Duodenal mucosa (tissue), 2 donors: ENCODE measurements at regions not wholly inside any gene's neighbourhood (a gene's known extent, or its start where the extent isn't known, plus 50 kb on each side); places are given as distances from the start of the nearest gene placed in this dataset.

Experiments
- H3K27ac ChIP-seq: one replicate; pipeline ENCODE4 v1.7.0; 2013; ENCODE audit warnings: low read depth, low read length
- H3K27me3 ChIP-seq, 2 donors: one replicate each; pipeline ENCODE4 v1.7.0; 2013; ENCODE audit warnings: low read length in 2 of 2, control low read depth in 1 of 2; ENCODE audit not compliant: insufficient read depth in 2 of 2, control insufficient read depth in 1 of 2
- H3K36me3 ChIP-seq, 2 donors: one replicate each; pipeline ENCODE4 v1.7.0; 2013; ENCODE audit warnings: low read length in 2 of 2, control low read depth in 1 of 2; ENCODE audit not compliant: insufficient read depth in 2 of 2, control insufficient read depth in 1 of 2
- H3K4me1 ChIP-seq, 2 donors: one replicate each; pipeline ENCODE4 v1.7.0; 2013; ENCODE audit warnings: low read length in 2 of 2, control low read depth in 1 of 2; ENCODE audit not compliant: insufficient read depth in 2 of 2, control insufficient read depth in 1 of 2
- H3K4me3 ChIP-seq, 2 donors: one replicate each; pipeline ENCODE4 v1.7.0; 2013; ENCODE audit warnings: low read length in 2 of 2, low read depth in 1 of 2
- H3K9ac ChIP-seq, 2 donors: one replicate each; pipeline ENCODE4 v1.7.0; 2013; ENCODE audit warnings: low read length in 2 of 2, low read depth in 1 of 2
- H3K9me3 ChIP-seq, 2 donors: one replicate each; pipeline ENCODE4 v1.7.0; 2013; ENCODE audit warnings: low read length in 2 of 2, control low read depth in 1 of 2; ENCODE audit not compliant: control insufficient read depth in 1 of 2

DNA sequence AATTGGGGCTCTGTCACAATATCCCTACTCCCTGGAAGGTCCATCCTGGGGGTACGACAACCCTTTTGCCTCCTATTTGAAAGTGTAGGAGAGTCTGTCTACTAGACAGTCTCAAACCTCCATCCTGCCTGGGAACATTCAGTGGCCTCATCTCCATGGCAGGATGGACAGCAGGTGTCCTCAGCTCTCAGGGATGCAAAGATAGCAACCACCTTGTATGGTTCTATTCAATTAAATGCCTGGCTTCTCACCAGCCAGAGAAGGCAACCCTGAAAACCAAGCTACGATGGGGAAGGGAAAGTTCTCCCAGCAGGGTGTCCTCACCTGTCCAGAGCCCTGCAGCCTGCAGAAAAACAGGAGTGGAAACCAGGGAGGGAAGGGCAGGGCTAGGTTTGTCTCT, 164.9 kb downstream of the MIAT start:
- H3K9me3 ChIP-seq: peaks cover 5 to 8% of the 10 kb centered on the region in 2 donors
- H3K36me3 ChIP-seq: no peaks in the 10 kb centered on the region
- H3K9ac ChIP-seq: no peak overlapping the region
- no peaks in the 10 kb centered on the region for H3K4me1 ChIP-seq
- H3K4me3 ChIP-seq: no peak overlapping the region
- no peak overlapping the region for H3K27ac ChIP-seq
- no peaks in the 10 kb centered on the region for H3K27me3 ChIP-seq

DNA sequence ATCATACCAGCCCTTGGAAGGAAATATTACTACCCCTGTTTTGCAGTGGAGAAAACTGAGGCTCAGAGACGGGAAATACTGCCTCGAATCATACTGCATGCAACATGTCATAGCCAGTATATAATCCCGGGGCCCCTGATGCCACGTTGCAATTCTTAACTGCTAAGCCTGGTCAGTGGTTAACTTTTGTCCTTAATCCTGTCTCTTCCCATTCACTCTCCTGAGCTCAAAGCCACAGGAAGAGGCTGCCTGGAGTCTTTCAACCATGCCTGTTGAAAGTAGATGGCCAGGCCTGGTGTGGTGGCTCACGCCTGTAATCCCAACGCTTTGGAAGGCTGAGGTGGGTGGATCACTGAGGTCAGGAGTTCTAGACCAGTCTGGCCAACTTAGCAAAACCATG, 166.6 kb downstream of the MIAT start:
- H3K27me3 ChIP-seq: no peaks in the 10 kb centered on the region
- no peak overlapping the region for H3K9ac ChIP-seq
- H3K27ac ChIP-seq: no peak overlapping the region
- H3K4me1 ChIP-seq: no peaks in the 10 kb centered on the region
- no peaks in the 10 kb centered on the region for H3K9me3 ChIP-seq
- no peaks in the 10 kb centered on the region for H3K36me3 ChIP-seq
- H3K4me3 ChIP-seq: no peak overlapping the region

DNA sequence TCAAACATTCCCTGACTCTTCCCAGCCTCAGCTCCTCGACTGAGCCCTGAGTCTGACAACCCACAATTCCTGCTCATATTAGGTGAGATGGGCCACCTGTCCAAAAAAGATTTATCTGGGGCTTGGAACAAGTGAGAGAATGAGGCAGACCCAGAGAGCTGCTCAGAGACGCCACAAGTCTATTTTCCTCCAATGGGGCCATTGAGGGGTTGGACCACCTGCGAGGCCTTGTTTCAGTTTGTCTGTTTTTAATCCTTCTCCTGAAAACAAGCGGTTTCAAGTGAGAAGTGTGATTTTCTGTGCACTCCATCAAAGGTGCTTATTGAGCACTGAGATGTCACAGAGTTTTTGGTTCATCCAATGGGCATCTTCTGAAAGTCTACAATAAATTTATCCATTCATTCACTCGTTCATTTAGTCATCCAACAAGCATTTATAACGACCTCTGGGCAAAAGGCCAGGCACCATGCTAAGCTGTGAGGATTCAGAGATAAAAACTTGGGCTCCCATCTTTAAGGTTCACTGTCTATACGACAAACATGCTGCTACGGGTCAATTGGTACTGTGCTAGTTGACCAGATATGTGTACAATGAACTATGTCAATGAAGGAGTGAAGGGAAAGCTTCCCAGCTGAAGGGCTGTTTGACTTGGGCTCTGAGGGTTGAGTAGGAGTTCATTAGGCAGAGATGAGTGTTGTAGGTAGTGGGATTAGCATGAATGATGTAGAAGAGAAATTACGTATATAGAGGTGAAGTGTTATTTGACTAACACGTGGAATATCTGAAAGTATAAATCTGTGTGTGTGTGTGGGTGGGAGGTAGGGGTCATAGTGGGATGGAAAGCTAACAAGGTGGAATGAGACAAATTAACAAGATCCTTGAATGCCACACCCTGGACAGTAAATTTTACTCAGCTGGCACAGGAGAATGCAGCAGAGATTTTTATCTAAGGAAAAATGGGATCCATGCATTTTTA, 168.9 kb downstream of the MIAT start:
- H3K27ac ChIP-seq: no peak overlapping the region
- H3K4me3 ChIP-seq: no peak overlapping the region
- H3K9ac ChIP-seq: no peak overlapping the region
- H3K9me3 ChIP-seq: no peaks in the 10 kb centered on the region
- no peaks in the 10 kb centered on the region for H3K4me1 ChIP-seq
- H3K36me3 ChIP-seq: no peaks in the 10 kb centered on the region
- no peaks in the 10 kb centered on the region for H3K27me3 ChIP-seq

DNA sequence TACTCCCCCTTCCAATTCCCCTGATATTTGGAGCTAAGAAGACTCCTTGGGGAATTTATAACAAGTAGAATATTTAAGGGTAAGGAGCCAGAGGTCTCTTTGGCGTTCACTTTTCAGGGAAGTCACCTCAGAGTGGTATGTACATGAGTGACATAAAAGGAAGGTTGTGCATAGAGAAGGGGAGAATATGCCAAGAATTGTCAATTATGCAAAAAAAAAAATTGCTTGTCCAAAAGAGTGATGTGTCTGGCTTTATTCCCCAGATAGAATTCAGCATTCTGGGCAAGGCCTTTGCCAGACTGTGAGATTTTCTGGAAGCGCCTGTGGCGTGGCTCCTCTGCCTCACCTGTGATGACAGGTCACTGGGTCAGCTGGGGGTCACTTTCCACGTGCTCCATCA, 170.2 kb downstream of the MIAT start:
- Histone ChIP-seq H3K4me1 (no peaks in the 10 kb centered on the region), H3K9me3 (no peaks in the 10 kb centered on the region)

DNA sequence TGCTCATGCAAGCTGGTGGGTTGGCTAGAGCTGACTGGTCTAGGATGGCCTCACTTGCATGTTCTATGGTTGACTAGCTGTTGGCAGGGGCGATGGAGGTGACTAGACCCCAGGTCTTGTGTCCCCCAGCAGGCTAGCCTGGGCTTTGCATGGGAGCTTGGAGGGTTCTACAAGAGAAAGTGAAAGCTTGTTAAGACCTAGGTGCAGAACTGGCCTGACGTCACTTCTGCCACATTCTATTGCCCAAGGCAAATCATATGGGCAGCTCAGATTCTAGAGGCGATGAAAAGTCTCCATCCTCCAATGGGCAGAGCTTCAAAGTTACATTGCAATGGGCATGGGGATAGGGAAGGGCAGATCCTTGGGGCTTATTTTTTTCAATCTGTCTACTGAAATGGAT, 170.9 kb downstream of the MIAT start:
- H3K4me1 ChIP-seq: no peaks in the 10 kb centered on the region
- H3K4me3 ChIP-seq: no peak overlapping the region
- no peak overlapping the region for H3K9ac ChIP-seq

More for the DNA sequence above, 170.2 kb downstream of the MIAT start:
- H3K4me3 ChIP-seq: no peak overlapping the region
- H3K36me3 ChIP-seq: no peaks in the 10 kb centered on the region
- no peak overlapping the region for H3K27ac ChIP-seq
- H3K27me3 ChIP-seq: no peaks in the 10 kb centered on the region
- no peak overlapping the region for H3K9ac ChIP-seq

DNA sequence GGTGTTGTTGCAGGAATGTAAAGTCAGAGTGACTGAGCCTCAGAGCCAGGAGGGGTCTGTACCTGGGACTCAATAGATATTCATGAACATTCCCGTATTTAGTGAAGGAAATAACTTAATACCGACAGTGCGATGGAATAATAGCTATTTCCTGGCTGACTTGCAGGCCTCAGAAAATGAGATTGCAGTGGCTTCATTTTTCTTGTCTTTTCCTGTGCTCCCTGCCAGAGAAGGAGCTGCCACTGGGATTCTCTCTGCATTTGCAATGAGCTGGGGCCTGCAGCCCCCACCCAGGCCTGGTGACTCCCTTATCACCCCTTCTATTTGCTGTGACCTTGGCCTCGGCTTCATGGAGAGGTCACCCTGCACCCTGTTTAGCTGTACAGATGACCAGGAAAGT, 173.4 kb downstream of the MIAT start:
- no peaks in the 10 kb centered on the region for H3K27me3 ChIP-seq
- H3K4me3 ChIP-seq: no peak overlapping the region
- no peaks in the 10 kb centered on the region for H3K4me1 ChIP-seq
- H3K36me3 ChIP-seq: no peaks in the 10 kb centered on the region
- no peak overlapping the region for H3K27ac ChIP-seq
- no peak overlapping the region for H3K9ac ChIP-seq
- no peaks in the 10 kb centered on the region for H3K9me3 ChIP-seq

More for the DNA sequence above, 170.9 kb downstream of the MIAT start:
- no peaks in the 10 kb centered on the region for H3K9me3 ChIP-seq
- no peak overlapping the region for H3K27ac ChIP-seq
- no peaks in the 10 kb centered on the region for H3K36me3 ChIP-seq
- no peaks in the 10 kb centered on the region for H3K27me3 ChIP-seq

DNA sequence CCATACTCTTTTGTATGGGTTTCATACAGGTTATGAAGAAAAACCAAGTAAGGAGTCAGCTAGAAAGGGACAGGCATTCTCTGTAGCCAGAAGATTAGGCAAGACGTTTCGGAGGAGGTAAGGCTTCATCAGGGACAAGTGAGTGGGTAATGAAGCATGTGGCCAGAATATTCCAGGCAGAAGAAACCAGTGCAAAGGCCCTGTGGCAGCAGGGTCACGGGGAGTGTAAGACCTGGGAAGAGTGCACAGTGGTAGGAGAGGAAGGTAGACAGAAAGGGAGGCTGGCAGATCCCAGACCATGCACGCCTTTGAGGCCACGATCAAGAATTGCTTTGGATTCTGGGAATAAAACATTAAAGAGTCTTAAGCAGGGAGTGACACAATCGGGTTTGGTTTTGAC, 177.6 kb downstream of the MIAT start:
- Histone ChIP-seq H3K27me3 (no peaks in the 10 kb centered on the region), H3K9ac (no peak overlapping the region), H3K36me3 (no peaks in the 10 kb centered on the region), H3K4me3 (no peak overlapping the region), H3K9me3 (no peaks in the 10 kb centered on the region), H3K4me1 (peaks cover 8 to 10% of the 10 kb centered on the region in 2 donors), H3K27ac (no peak overlapping the region)

DNA sequence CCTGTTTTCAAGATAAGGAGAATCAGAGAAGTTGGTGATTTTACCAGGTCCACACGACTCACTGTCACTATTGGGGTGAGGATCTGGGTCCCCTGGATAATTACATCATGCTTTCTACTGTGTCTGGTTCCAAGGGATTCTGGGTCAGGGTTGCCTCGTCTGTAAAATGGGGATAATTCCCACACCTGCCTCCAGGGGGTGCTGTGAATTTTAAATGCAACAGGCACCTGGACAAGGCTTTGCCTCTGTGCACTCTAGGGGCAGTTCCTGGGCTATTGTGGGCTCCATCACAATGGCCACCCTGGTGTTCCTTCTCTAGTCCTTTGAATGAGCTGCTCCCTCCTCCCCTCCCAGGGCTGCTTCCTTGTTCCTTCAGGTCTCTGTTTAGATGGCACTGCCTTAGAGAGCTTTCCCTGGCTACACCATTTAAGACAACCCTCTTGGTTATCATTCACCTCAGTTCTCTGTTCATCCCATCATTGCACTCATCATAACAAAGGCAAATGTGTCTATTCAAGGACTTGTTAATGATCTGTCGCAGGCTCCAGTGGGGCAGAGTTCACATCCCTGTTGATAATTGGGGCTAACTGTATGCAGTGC, 178.6 kb downstream of the MIAT start:
- H3K27ac ChIP-seq: no peak overlapping the region
- H3K36me3 ChIP-seq: no peaks in the 10 kb centered on the region
- H3K4me1 ChIP-seq: peaks cover 8 to 10% of the 10 kb centered on the region in 2 donors
- H3K9ac ChIP-seq: no peak overlapping the region
- H3K27me3 ChIP-seq: no peaks in the 10 kb centered on the region
- H3K9me3 ChIP-seq: no peaks in the 10 kb centered on the region
- H3K4me3 ChIP-seq: no peak overlapping the region

DNA sequence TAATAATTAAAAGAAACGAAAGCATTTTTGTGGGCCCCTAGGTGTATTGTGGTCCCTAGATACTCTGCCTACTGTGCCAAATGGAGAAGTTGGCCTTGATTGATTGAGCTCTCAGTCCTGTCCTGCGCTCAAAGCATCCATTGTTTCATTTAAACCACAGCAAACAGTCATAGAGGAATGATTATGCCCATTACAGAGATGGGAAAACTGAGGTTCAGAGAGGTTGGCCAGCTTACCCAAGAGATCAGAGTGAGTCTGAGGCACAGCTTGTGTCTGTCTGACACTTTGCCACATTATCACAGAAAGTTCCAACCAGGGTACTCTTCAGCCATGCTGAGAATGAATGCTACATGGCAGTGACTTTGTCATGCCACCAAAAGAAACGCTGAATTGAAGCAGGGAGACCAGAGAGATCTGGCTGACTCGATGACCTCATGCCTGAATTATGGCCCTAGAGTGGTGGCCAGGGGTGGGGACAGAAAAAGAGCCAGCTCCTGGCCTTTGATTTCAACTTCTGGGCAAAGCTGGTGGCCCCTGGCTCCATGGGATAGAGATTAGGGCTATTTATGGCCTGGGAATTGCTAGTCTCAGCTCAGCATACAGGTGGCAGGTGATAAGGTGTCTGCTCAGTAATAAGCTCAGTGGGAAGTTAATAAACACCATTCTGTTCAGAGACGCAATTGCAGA, 180.5 kb downstream of the MIAT start:
- H3K4me3 ChIP-seq: no peak overlapping the region
- no peaks in the 10 kb centered on the region for H3K9me3 ChIP-seq
- no peaks in the 10 kb centered on the region for H3K36me3 ChIP-seq
- H3K9ac ChIP-seq: no peak overlapping the region
- H3K4me1 ChIP-seq: peaks cover 8 to 10% of the 10 kb centered on the region in 2 donors
- H3K27ac ChIP-seq: no peak overlapping the region
- H3K27me3 ChIP-seq: no peaks in the 10 kb centered on the region

DNA sequence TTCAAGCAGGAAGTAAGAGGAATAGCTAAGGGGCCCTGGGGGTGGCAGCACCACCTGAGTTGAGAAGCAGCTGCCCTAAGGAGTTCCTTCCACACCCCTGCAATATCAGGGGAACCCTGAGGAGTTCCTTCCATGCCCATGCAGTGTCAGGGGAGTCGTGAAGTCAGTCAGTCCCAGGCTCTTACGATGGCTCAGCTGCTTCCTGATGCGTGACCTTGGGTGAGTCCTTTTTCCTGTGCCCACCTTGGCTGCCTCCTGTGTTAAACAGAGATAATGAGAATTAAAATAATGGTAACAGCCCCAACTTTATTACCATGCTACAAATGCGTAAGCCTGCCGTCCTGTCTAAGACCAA, 181.1 kb downstream of the MIAT start:
- H3K9me3 ChIP-seq: no peaks in the 10 kb centered on the region
- peaks cover 8 to 10% of the 10 kb centered on the region in 2 donors for H3K4me1 ChIP-seq
- H3K27me3 ChIP-seq: no peaks in the 10 kb centered on the region
- H3K36me3 ChIP-seq: no peaks in the 10 kb centered on the region
- H3K4me3 ChIP-seq: no peak overlapping the region
- H3K27ac ChIP-seq: no peak overlapping the region
- H3K9ac ChIP-seq: no peak overlapping the region
